ENCODE measurements at regions not wholly inside any gene's neighbourhood (a gene's known extent, or its start where the extent isn't known, plus 50 kb on each side); places are given as distances from the start of the nearest gene placed in this dataset.

GRCh38 chr13:47158593-47158992, 261.7 kb upstream of the HTR2A start:
- Histone ChIP-seq H3K27me3 (no peaks in the 10 kb centered on the region), H3K4me3 (no peak overlapping the region), H3K36me3 (ENCODE audit: low read depth, missing control alignments) (no peaks in the 10 kb centered on the region), H3K9me3 (no peaks in the 10 kb centered on the region), H3K27ac (no peak overlapping the region), H3K4me1 (no peaks in the 10 kb centered on the region)
- 48 to 62% methylated on average over 2 of the region's 2 CpGs for WGBS, 2 donors
- intact Hi-C loops (cut with DNase I; ENCODE audit: low total_unique reads): no loop called here
- no peak for DNase-seq
- TF ChIP-seq, protein P1, sequence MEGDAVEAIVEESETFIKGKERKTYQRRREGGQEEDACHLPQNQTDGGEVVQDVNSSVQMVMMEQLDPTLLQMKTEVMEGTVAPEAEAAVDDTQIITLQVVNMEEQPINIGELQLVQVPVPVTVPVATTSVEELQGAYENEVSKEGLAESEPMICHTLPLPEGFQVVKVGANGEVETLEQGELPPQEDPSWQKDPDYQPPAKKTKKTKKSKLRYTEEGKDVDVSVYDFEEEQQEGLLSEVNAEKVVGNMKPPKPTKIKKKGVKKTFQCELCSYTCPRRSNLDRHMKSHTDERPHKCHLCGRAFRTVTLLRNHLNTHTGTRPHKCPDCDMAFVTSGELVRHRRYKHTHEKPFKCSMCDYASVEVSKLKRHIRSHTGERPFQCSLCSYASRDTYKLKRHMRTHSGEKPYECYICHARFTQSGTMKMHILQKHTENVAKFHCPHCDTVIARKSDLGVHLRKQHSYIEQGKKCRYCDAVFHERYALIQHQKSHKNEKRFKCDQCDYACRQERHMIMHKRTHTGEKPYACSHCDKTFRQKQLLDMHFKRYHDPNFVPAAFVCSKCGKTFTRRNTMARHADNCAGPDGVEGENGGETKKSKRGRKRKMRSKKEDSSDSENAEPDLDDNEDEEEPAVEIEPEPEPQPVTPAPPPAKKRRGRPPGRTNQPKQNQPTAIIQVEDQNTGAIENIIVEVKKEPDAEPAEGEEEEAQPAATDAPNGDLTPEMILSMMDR (IDR thresholded peaks at IDR 0.05): no peak
- TF ChIP-seq POLR2A (IDR thresholded peaks at IDR 0.05): no peak

DNA sequence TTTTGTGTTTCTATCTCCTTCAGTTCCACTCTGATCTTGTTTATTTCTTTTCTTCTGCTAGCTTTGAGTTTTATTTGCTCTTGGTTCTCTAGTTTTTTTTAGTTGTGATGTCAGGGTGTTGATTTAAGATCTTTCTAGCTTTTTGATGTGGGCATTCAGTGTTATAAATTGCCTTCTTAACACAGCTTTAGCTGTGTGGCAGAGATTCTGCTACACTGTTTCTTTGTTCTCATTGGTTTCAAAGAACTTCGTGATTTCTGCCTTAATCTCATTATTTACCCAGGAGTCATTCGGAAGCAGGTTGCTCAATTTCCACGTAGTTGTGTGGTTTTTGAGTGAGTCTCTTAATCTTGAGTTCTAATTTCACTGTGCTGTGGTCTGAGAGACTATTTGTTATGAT, 251.7 kb upstream of the HTR2A start:
- TF ChIP-seq, protein P1 (IDR thresholded peaks at IDR 0.05): no peak
- no peak for TF ChIP-seq POLR2A (IDR thresholded peaks at IDR 0.05)
- Histone ChIP-seq H3K27ac (no peak overlapping the region), H3K9me3 (no peaks in the 10 kb centered on the region), H3K36me3 (ENCODE audit: low read depth, missing control alignments) (no peaks in the 10 kb centered on the region), H3K4me1 (no peaks in the 10 kb centered on the region), H3K27me3 (no peaks in the 10 kb centered on the region), H3K4me3 (no peak overlapping the region)
- WGBS, 2 donors: 30 to 43% methylated on average over 3 of the region's 3 CpGs
- intact Hi-C loops (cut with DNase I; ENCODE audit: low total_unique reads): no loop called here
- no peak for DNase-seq

- intact Hi-C loops (cut with DNase I; ENCODE audit: low total_unique reads): no loop called here
- Histone ChIP-seq H3K9me3 (no peaks in the 10 kb centered on the region), H3K27ac (no peak overlapping the region), H3K4me1 (no peaks in the 10 kb centered on the region), H3K36me3 (ENCODE audit: low read depth, missing control alignments) (no peaks in the 10 kb centered on the region), H3K27me3 (no peaks in the 10 kb centered on the region), H3K4me3 (no peak overlapping the region)
- TF ChIP-seq, protein P1 (IDR thresholded peaks at IDR 0.05): no peak
- TF ChIP-seq POLR2A (IDR thresholded peaks at IDR 0.05): no peak
- 72 to 75% methylated on average over 2 of the region's 2 CpGs for WGBS, 2 donors
- no peak for DNase-seq
Observed at GRCh38 chr13:47147812-47148119, 250.9 kb upstream of the HTR2A start.

DNA sequence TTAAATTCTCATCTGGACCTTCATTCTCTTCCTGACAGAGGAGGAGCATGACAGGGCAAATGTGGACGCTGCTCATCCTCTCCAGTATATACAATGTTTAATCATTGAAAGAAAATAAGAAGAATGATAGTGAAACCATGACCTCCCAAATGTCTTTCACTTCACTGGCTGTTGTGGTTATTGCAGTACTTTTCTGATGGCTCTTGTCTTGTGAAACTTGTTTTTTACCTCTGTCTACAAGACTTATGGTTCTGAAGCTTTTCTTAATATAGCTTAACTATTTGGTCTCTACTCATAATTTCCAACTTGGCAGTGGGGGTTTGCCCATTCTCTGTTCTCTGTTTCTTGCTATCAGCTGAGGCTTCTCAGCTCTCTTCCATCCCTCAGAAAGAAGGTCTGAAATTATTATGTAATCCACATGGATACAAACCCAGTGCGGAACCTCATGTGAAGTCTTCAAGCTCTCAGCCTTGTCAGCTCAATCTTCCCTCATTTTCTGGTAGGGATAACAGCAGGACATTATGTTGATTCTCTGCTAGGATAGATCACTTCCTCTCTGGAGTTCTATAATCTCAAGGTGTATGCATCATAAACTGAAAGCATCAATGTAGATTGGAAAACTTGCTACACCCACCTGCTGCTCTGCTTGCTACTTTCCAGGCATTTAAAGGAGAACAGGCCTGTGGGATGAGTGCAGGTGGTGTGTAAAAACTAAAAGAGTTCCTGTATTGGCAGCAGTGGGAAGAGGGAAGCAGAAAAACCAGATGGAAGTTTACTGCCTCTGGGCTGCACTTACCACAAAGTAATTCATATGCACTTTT, 250.3 kb upstream of the HTR2A start:
- DNase-seq: no peak
- Histone ChIP-seq H3K27ac (no peak overlapping the region), H3K4me3 (no peak overlapping the region), H3K27me3 (no peaks in the 10 kb centered on the region), H3K36me3 (ENCODE audit: low read depth, missing control alignments) (no peaks in the 10 kb centered on the region), H3K4me1 (no peaks in the 10 kb centered on the region), H3K9me3 (no peaks in the 10 kb centered on the region)
- intact Hi-C loops (cut with DNase I; ENCODE audit: low total_unique reads): no loop called here
- no peak for TF ChIP-seq POLR2A (IDR thresholded peaks at IDR 0.05)
- WGBS, 2 donors: 87 to 91% methylated on average over 2 of the region's 2 CpGs

DNA sequence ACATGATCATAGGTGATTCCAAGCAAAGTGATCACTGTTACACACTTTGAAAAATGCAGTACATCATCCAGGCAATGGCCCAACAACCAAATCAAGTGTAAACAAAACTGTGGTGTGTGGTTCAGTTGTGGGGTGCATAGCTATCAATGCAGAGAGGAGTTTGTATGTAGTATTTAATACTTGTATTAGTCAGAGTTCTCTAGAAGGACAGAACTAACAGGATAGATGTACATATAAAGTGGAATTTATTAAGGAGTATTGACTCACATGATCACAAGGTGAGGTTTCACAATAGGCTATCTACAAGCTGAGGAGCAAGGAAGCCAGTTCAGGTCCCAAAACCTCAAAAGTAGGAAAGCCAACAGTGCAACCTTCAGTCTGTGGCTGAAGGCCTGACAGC, 249.3 kb upstream of the HTR2A start:
- TF ChIP-seq, protein P1 (IDR thresholded peaks at IDR 0.05): no peak
- no peak for TF ChIP-seq POLR2A (IDR thresholded peaks at IDR 0.05)
- DNase-seq: no peak
- intact Hi-C loops (cut with DNase I; ENCODE audit: low total_unique reads): no loop called here

More for the DNA sequence above, 249.3 kb upstream of the HTR2A start:
- Histone ChIP-seq H3K9me3 (no peaks in the 10 kb centered on the region), H3K36me3 (ENCODE audit: low read depth, missing control alignments) (no peaks in the 10 kb centered on the region), H3K27ac (no peak overlapping the region), H3K4me1 (no peaks in the 10 kb centered on the region), H3K27me3 (no peaks in the 10 kb centered on the region), H3K4me3 (no peak overlapping the region)
